ENCODE measurements at regions not wholly inside any gene's neighbourhood (a gene's known extent, or its start where the extent isn't known, plus 50 kb on each side); places are given as distances from the start of the nearest gene placed in this dataset.

DNA sequence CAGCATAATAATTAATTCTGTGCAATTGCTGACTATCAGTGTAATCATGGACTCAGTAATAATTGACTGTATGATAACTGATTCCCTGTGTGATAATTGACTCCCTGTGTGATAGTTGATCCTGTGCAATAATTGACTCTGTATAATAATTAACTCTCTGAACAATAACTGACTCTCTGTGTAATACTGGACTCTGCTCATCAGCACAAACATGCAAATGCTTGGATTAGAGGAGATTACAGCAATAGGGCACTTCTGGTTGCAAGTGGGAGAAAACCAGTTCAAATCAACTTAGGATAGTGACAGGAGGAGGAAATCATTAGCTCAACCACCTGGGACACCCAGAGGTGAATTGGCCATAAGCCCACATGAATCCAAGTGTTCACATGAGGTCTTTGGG is 582.1 kb downstream of the RBFOX1 start:
- Histone ChIP-seq H3K9me3 (ENCODE audit: insufficient read depth in 2 of 2, low read depth in 1 of 2, low read length in 1 of 2) (no peaks in the 10 kb centered on the region), H3K79me2 (ENCODE audit: control insufficient read depth in 1 of 2, insufficient read depth in 2 of 2, low read length in 2 of 2) (no peaks in the 10 kb centered on the region), H3K79me1 (ENCODE audit: low read depth, low read length) (no peaks in the 10 kb centered on the region), H2BK120ac (replicated peaks; ENCODE audit: low read depth, low read length) (no peak overlapping the region), H2BK15ac (ENCODE audit: low read length) (no peak overlapping the region), H4K20me1 (replicated peaks in 1 of 2; ENCODE audit: control insufficient read depth in 1 of 2, insufficient read depth in 2 of 2, low read length in 2 of 2) (no peaks in the 10 kb centered on the region), H4K5ac (ENCODE audit: insufficient read length, low read depth, low read length) (no peak overlapping the region), H2BK5ac (ENCODE audit: low read depth, low read length) (no peak overlapping the region), H2AFZ (ENCODE audit: low read length) (no peak overlapping the region), H3K9ac (replicated peaks in 1 of 4; ENCODE audit: extremely low read depth in 1 of 4, low read depth in 3 of 4, low read length in 3 of 4) (no peak overlapping the region), H3K4me3 (ENCODE audit: extremely low read depth in 1 of 4, insufficient read depth in 2 of 4, low read depth in 3 of 4, low read length in 4 of 4) (no peak overlapping the region), H3K23ac (ENCODE audit: insufficient read length) (no peak overlapping the region), H3K56ac (replicated peaks; ENCODE audit: insufficient read length, low read depth, low read length) (no peak overlapping the region), H3K27me3 (replicated peaks in 1 of 4; ENCODE audit: control insufficient read depth in 3 of 4, extremely low read depth in 1 of 4, insufficient read depth in 3 of 4, low read length in 3 of 4) (no peaks in the 10 kb centered on the region), H2BK12ac (ENCODE audit: low read depth, low read length) (no peak overlapping the region), H4K8ac (ENCODE audit: extremely low read depth, insufficient read depth, low read length) (no peak overlapping the region), H3K18ac (ENCODE audit: extremely low read depth, low read length) (no peak overlapping the region), H4K91ac (replicated peaks; ENCODE audit: insufficient read length, low read length) (no peak overlapping the region), H2AK5ac (ENCODE audit: low read depth, low read length) (no peak overlapping the region), H3K27ac (ENCODE audit: low read depth, low read length) (no peak overlapping the region), H3K4ac (replicated peaks; ENCODE audit: insufficient read length, low read depth, low read length) (no peak overlapping the region), H3K4me1 (replicated peaks in 1 of 4; ENCODE audit: control insufficient read depth in 3 of 4, insufficient read depth in 4 of 4, low read length in 3 of 4) (no peaks in the 10 kb centered on the region), H3K14ac (ENCODE audit: insufficient read length) (no peak overlapping the region), H3K36me3 (ENCODE audit: control insufficient read depth in 2 of 4, insufficient read depth in 4 of 4, low read length in 3 of 4) (no peaks in the 10 kb centered on the region), H3K23me2 (ENCODE audit: low read depth, low read length) (no peaks in the 10 kb centered on the region), H2BK20ac (ENCODE audit: low read length) (no peak overlapping the region), H3K4me2 (ENCODE audit: insufficient read depth in 1 of 2, low read depth in 2 of 2, low read length in 2 of 2) (no peak overlapping the region)
- POLR2A ChIA-PET (ENCODE audit: partially characterized antibody) = no interaction called here
- TF ChIP-seq, protein P1, sequence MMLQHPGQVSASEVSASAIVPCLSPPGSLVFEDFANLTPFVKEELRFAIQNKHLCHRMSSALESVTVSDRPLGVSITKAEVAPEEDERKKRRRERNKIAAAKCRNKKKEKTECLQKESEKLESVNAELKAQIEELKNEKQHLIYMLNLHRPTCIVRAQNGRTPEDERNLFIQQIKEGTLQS (IDR thresholded peaks at IDR 0.05; ENCODE audit: insufficient read depth, low read depth, low read length) = no peak
- TF ChIP-seq KDM5A (IDR thresholded peaks at IDR 0.05; ENCODE audit: low read length) (no peak), GTF2F1 (IDR thresholded peaks at IDR 0.05; ENCODE audit: borderline replicate concordance, low read depth, low read length) (no peak), POU5F1 (IDR thresholded peaks at IDR 0.05; ENCODE audit: low read depth, low read length) (no peak), BCL11A (IDR thresholded peaks at IDR 0.05; ENCODE audit: low read depth in 2 of 2, low read length in 2 of 2) (no peak), SAP30 (IDR thresholded peaks at IDR 0.05; ENCODE audit: insufficient read depth, insufficient replicate concordance, low read length) (no peak), KDM1A (IDR thresholded peaks at IDR 0.05; ENCODE audit: borderline replicate concordance, low read length) (no peak), TBP (IDR thresholded peaks at IDR 0.05; ENCODE audit: low read depth, low read length) (no peak), RNF2 (IDR thresholded peaks at IDR 0.05; ENCODE audit: borderline replicate concordance, low read depth, low read length, missing control alignments, poor library complexity, severe bottlenecking) (no peak), POLR2AphosphoS5 (IDR thresholded peaks at IDR 0.05; ENCODE audit: low read depth, low read length) (no peak), SIRT6 (IDR thresholded peaks at IDR 0.05; ENCODE audit: low read length) (no peak), KDM4A (IDR thresholded peaks at IDR 0.05; ENCODE audit: low read depth, low read length, severe bottlenecking) (no peak), ASH2L (IDR thresholded peaks at IDR 0.05; ENCODE audit: low read length) (no peak), CHD2 (IDR thresholded peaks at IDR 0.05; ENCODE audit: low read length) (no peak), SRF (IDR thresholded peaks at IDR 0.05; ENCODE audit: low read depth, low read length) (no peak)
- CTCF ChIA-PET (ENCODE audit: partially characterized antibody) = interaction anchor here (0.9 to 1.0 kb wide), 2 partner anchors 8 to 403 kb away, joined by 3 read pairs; no protein-coding TSS in a partner anchor
- no peak for FAIRE-seq
- DNase-seq (ENCODE audit: low read depth in 1 of 2, low spot score in 2 of 2) = no peak
